Fibroblast of gingiva (primary cell): ENCODE measurements at regions not wholly inside any gene's neighbourhood (a gene's known extent, or its start where the extent isn't known, plus 50 kb on each side); places are given as distances from the start of the nearest gene placed in this dataset.
"Not testable (repeated sequence)": the region's sequence is repeated elsewhere in the genome, so short reads cannot be mapped to it uniquely, and the experiment has no call there.

ENCODE experiments used
- DNase-seq: peaks from one replicate; pipeline ENCODE4 v3.0.0-alpha.2; 2011; ENCODE audit warnings: low read depth

DNA sequence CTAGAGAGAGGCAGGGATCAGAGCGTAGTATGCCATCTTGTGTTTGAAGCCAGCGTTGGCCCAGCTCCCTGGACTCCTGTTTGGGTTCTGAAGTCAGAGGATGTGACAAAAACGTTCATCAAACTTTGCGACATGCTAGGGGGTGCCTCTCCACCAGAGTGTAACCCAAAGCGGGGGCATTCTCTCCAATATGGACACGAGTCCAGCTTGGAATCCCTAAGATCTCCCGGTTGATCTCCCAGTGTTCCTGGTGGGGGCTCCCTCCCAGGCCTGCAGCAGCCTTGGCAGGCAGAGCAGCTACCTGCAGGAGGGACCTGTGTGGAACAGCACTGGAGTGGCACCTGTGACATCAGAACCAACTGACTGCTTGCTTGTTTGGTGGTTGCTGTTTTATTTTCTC lies 218.8 kb upstream of the ECI2 start:
- no peak for DNase-seq

DNA sequence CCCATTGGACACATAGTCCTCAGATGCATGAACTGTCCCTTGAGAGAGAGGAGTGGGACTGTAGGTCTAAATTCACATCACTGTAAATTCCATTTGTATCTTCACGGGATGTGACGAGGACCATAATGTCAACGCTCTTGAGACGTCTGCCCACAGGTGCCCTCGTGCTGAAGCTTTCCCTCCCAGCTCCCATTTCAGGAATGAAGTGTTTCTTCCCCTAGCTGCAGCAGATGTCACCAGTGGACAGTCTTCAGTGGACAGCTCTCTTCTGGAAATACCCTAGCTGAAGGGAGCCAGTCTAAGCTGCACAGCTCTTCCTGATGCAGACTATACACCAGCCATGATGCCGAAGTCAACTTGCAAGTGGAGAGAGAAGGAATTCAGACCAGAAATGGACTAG lies 217.4 kb upstream of the ECI2 start:
- no peak for DNase-seq

- no peak for DNase-seq
Measured at GRCh38 chr6:4352322-4352669, 216.9 kb upstream of the ECI2 start.

GRCh38 chr6:4351520-4352321 lies 216.3 kb upstream of the ECI2 start:
- DNase-seq, result peak; percentile 99

DNA sequence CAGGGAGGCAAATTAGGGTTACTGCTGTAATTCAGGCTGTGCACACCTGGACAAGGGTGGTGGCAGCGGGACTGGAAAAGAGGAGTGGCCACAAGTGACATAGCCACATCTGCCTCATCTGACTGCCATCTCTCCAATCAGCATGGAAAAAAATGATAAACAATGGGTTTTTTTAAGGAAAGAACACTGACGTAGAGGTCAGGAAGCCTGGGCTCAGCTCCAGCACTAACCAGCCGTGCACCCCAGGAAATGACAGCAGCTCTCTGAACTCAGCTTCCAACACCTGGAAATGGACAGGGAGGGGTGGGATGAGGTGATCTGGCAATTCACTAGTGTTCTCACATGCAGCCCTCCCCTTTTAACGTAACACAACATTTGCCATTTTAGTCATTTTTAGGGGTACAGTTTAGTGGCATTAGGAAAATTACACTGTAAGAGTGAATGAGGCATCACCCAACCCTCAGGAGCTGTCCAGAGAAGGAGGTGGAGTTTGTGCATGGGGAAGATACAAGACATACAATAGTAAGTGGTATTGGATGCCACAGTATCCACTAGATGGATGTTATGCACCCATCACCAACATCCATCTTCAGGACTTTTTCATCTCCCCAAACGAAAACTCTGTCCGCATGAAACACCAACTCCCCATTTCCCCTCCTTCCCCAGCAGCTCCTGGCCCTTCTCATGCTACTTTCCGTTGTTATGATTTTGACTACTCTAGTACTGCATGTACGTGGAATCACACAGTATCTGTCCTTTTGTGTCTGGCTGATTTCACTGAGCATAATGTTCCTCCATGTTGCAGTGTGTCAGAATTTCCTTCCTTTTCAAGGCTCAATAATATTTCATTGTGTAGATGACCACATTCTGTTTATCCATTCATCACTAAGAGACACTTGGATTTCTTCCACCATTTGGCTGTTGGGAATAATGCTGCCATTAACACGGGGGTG lies 215.5 kb upstream of the ECI2 start:
- DNase-seq, result no peak

- DNase-seq, result no peak
Measured at GRCh38 chr6:4349931-4350330, 214.6 kb upstream of the ECI2 start.

DNA sequence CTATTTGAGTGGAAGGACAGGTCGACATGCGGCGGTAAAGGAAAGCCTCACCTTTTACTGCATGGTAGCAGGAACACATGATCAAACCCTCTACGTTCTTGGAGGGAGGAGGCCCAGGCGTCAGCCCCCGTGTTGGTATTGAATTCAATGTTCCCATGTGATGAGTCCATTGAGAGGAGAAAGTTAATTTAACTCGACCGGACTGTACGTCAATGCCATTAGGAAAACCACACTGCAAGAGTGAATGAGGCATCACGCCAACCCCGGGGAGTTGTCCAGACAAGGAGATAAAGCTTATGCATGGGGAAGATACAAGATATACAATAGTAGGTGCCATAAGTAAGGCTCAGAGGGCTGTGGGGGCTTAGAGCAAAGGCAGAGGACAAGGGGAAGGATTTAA lies 213.9 kb upstream of the ECI2 start:
- no peak for DNase-seq

DNA sequence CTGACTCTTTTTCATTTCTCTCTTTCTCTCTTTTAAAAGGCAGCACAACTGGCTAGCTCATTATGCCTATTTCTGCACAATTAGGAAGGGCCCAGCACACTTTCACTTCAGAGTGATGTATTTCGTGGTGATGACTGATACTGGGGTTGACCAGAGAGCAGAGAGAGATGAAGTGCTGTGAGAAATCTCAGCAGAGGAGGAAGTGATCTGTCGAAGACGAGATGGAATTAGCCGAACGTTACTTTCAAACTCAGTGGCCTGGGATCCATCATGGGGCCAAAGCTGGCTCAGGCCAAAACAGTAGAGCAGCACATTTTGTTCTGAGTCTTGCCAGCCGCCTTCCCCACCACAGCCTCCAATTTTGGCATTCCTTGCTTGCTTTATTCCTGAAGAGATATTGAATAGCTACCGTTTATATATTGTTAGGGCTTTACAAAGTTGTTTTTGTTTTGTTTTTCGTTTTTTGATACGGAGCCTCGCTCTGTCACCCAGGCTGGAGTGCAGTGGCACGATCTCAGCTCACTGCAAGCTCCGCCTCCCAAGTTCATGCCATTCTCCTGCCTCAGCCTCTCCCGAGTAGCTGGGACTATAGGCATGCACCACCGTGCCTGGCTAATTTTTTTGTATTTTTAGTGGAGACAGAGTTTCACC lies 213.2 kb upstream of the ECI2 start:
- no peak for DNase-seq

GRCh38 chr6:4347877-4348276 lies 212.5 kb upstream of the ECI2 start:
- no peak for DNase-seq

- DNase-seq, result no peak
Measured at GRCh38 chr6:4346659-4347333, 211.4 kb upstream of the ECI2 start.

DNA sequence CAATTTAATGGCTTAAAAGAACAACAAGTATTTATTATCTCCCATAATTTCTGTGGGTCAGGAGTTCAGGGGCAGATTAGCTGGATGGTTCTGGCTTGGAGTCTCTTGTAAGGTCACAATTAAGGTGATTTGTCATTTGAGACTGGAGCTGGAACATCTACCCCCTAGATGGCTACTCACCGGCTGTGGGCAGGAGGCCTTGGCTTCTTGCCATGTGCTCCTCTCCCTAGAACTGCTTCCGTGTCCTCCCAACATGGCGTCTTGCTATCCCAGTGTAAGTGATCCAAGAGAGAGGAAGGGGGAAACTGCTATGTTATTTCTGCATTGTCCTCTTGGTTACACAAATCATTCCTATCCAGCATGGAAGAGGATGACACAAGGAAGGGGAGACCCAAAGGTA lies 210.2 kb upstream of the ECI2 start:
- DNase-seq, result no peak

GRCh38 chr6:4344317-4344899 lies 209.0 kb upstream of the ECI2 start:
- no peak for DNase-seq

GRCh38 chr6:4342407-4343137 lies 207.2 kb upstream of the ECI2 start:
- DNase-seq, result peak; percentile 44

GRCh38 chr6:4341078-4341797 lies 205.9 kb upstream of the ECI2 start:
- no peak for DNase-seq

GRCh38 chr6:4340544-4340943 lies 205.2 kb upstream of the ECI2 start:
- DNase-seq, result no peak

- no peak for DNase-seq
Measured at GRCh38 chr6:4338884-4339283, 203.5 kb upstream of the ECI2 start.

DNA sequence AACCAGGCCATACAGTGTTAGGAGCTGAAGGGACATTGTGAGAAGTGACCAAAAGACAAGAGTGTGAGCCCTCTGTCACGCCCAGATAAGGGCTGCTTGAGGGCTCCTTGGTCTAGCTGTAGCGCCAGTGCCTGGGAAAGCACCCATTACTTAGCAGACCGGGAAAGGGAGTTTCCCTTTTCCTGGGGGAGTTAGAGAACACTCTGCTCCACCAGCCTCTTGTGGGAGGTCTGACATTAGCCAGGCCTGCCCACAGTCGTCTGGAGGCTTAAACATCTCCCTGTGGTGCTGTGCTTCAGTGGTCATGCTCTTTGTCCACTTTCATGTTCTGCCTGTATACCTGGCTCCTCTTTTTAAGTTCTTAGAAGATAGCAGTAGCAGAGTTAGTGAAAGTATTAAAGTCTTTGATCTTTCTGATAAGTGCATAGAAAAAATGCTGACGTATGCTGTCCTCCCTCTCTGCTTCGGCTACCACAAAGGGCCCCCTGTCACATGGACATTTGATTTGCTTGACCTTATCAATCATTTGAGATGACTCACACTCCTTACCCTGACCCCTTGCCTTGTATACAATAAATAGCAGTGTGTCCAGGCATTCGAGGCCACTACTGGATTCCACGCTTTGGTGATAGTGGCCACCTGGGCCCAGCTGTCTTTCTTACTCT lies 201.5 kb upstream of the ECI2 start:
- DNase-seq, result no peak

GRCh38 chr6:4336084-4336483 lies 200.7 kb upstream of the ECI2 start:
- no peak for DNase-seq

- not testable (repeated sequence) for DNase-seq
Measured at GRCh38 chr6:4334158-4334740, 198.9 kb upstream of the ECI2 start.
